ENCODE measurements at regions not wholly inside any gene's neighbourhood (a gene's known extent, or its start where the extent isn't known, plus 50 kb on each side); places are given as distances from the start of the nearest gene placed in this dataset.

DNA sequence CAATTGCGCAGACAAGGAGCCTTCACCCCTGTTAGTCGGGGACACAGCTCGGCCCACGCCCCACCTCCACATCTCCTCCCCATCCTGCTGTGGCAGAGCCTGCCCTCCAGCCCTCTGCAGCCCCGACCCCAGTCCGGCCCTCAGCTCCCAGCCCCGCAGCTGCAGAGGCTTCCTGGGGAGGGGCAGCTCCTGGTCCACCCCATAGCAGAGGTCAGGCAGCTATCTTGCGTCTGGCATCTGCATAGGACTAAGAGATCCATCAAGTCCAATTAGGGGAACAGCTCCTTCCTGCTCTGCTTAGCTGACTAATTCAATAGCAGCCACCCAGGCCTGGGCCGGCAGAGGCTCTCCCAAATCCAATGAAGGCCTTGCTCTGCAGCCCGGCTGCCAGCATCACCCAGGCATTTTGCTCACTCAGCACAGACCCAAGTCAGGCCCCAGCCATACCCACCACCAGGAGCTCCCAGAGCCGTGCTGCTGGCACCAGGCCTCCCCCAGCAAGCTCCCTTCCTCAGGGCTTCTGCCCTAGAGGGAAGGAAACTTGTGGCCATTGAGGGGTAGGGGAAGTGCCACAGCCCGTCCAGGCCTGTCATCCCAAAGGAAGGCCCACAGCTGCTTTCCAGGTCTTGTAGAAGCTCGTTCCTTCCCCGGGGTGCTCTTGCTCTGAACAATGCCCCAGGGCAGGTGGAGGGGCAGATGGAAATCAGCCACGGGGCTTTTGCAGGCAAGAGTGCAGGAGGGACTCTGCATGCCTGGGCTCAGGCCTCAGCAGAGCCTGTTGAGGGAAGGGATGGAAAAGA, 106.2 kb upstream of the RET start:
- in situ Hi-C loops (cut with MboI) = no loop called here
- no peaks in the 10 kb centered on the region for H3K4me1 ChIP-seq (ENCODE audit: control insufficient read depth, insufficient read depth, low read length)
- no peak overlapping the region for H3K9ac ChIP-seq (ENCODE audit: control insufficient read depth, insufficient read depth, low read length)
- ChIA-PET RAD21 (ENCODE audit: unreplicated experiment) (no interaction called here), CTCF (interaction anchor here (0.7 kb wide), 1 partner anchor 405 kb away, joined by 3 read pairs; no protein-coding TSS in a partner anchor), SMC1A (ENCODE audit: uncharacterized antibody, unreplicated experiment) (no interaction called here), POLR2A (no interaction called here)
- DNase-seq (ENCODE audit: low read depth, low spot score) = no peak
- H3K79me2 ChIP-seq (ENCODE audit: control insufficient read depth, insufficient read depth, low read length) = no peaks in the 10 kb centered on the region
- whole genome bisulfite sequencing (ENCODE audit: insufficient coverage, insufficient replicate concordance, low lambda C conversion rate, missing lambda C conversion rate) = 29% methylated on average over 15 of the region's 15 CpGs
- H3K36me3 ChIP-seq (ENCODE audit: control insufficient read depth in 2 of 2, insufficient read depth in 2 of 2, low read length in 1 of 2) = no peaks in the 10 kb centered on the region
- H2AFZ ChIP-seq (ENCODE audit: control insufficient read depth, low read depth, low read length) = no peak overlapping the region
- no peak for ATAC-seq
- no peaks in the 10 kb centered on the region for H4K20me1 ChIP-seq (ENCODE audit: control insufficient read depth, insufficient read depth)
- no peak for FAIRE-seq
- no peaks in the 10 kb centered on the region for H3K9me3 ChIP-seq (replicated peaks; ENCODE audit: control insufficient read depth, insufficient read depth, low read length)
- intact Hi-C loops (cut with micrococcal nuclease; ENCODE audit: unreplicated experiment) = no loop called here
- H3K27ac ChIP-seq (ENCODE audit: control insufficient read depth, insufficient read depth) = no peak overlapping the region
- TF ChIP-seq PAX5 (IDR thresholded peaks at IDR 0.05; ENCODE audit: borderline replicate concordance, low read depth, low read length) (no peak), DPF2 (IDR thresholded peaks at IDR 0.05) (no peak), NBN (IDR thresholded peaks at IDR 0.05) (no peak), POLR2AphosphoS2 (IDR thresholded peaks at IDR 0.05; ENCODE audit: low read depth, low read length) (no peak), ZNF622 (IDR thresholded peaks at IDR 0.05) (no peak), CBFB (IDR thresholded peaks at IDR 0.05; ENCODE audit: low read depth) (no peak), YBX1 (IDR thresholded peaks at IDR 0.05) (no peak), SMAD1 (IDR thresholded peaks at IDR 0.05; ENCODE audit: low read depth, partially characterized antibody) (no peak), PAX8 (IDR thresholded peaks at IDR 0.05) (no peak), TCF3 (IDR thresholded peaks at IDR 0.05; ENCODE audit: borderline replicate concordance, insufficient read depth, low read depth, low read length) (no peak), SMAD5 (IDR thresholded peaks at IDR 0.05; ENCODE audit: low read depth) (no peak), MEF2B (IDR thresholded peaks at IDR 0.05; ENCODE audit: partially characterized antibody, poor library complexity, severe bottlenecking) (no peak)
- TF ChIP-seq, protein P1, sequence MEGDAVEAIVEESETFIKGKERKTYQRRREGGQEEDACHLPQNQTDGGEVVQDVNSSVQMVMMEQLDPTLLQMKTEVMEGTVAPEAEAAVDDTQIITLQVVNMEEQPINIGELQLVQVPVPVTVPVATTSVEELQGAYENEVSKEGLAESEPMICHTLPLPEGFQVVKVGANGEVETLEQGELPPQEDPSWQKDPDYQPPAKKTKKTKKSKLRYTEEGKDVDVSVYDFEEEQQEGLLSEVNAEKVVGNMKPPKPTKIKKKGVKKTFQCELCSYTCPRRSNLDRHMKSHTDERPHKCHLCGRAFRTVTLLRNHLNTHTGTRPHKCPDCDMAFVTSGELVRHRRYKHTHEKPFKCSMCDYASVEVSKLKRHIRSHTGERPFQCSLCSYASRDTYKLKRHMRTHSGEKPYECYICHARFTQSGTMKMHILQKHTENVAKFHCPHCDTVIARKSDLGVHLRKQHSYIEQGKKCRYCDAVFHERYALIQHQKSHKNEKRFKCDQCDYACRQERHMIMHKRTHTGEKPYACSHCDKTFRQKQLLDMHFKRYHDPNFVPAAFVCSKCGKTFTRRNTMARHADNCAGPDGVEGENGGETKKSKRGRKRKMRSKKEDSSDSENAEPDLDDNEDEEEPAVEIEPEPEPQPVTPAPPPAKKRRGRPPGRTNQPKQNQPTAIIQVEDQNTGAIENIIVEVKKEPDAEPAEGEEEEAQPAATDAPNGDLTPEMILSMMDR (IDR thresholded peaks at IDR 0.05 in 2 of 3, conservative IDR thresholded peaks at IDR 0.05 in 1 of 3; ENCODE audit: control insufficient read depth in 2 of 3, extremely low read depth in 1 of 3, insufficient read depth in 1 of 3, low read depth in 3 of 3, low read length in 3 of 3) = no peak
- TF ChIP-seq, protein P2, sequence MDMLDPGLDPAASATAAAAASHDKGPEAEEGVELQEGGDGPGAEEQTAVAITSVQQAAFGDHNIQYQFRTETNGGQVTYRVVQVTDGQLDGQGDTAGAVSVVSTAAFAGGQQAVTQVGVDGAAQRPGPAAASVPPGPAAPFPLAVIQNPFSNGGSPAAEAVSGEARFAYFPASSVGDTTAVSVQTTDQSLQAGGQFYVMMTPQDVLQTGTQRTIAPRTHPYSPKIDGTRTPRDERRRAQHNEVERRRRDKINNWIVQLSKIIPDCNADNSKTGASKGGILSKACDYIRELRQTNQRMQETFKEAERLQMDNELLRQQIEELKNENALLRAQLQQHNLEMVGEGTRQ (IDR thresholded peaks at IDR 0.05; ENCODE audit: borderline replicate concordance, low read depth, low read length) = no peak
- TF ChIP-seq, protein P3, sequence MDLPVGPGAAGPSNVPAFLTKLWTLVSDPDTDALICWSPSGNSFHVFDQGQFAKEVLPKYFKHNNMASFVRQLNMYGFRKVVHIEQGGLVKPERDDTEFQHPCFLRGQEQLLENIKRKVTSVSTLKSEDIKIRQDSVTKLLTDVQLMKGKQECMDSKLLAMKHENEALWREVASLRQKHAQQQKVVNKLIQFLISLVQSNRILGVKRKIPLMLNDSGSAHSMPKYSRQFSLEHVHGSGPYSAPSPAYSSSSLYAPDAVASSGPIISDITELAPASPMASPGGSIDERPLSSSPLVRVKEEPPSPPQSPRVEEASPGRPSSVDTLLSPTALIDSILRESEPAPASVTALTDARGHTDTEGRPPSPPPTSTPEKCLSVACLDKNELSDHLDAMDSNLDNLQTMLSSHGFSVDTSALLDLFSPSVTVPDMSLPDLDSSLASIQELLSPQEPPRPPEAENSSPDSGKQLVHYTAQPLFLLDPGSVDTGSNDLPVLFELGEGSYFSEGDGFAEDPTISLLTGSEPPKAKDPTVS (IDR thresholded peaks at IDR 0.05; ENCODE audit: low read depth, low read length) = no peak
- H3K27me3 ChIP-seq (replicated peaks in 1 of 2; ENCODE audit: control insufficient read depth in 2 of 2, insufficient read depth in 2 of 2, low read length in 1 of 2) = no peaks in the 10 kb centered on the region
- H3K4me2 ChIP-seq (ENCODE audit: control insufficient read depth, insufficient read depth) = no peak overlapping the region
- no TSS peak for BruUV-seq (replicated peaks)
- no peak overlapping the region for H3K4me3 ChIP-seq

Measured in GM12878 (cell line).